ENCODE measurements at regions not wholly inside any gene's neighbourhood (a gene's known extent, or its start where the extent isn't known, plus 50 kb on each side); places are given as distances from the start of the nearest gene placed in this dataset.

GRCh38 chr5:88507261-88507660 lies 238.6 kb upstream of the TMEM161B start:
- POLR2A ChIA-PET = interaction anchor here (1.2 to 1.4 kb wide), 2 partner anchors 153 to 168 kb away, joined by 5 to 6 read pairs; no protein-coding TSS in a partner anchor
- TF ChIP-seq LEF1 (IDR thresholded peaks at IDR 0.05; ENCODE audit: borderline replicate concordance) (no peak), HDGF (IDR thresholded peaks at IDR 0.05; ENCODE audit: borderline replicate concordance) (no peak), CTBP1 (IDR thresholded peaks at IDR 0.05; ENCODE audit: borderline replicate concordance) (no peak), ZNF384 (IDR thresholded peaks at IDR 0.05) (no peak), SUZ12 (IDR thresholded peaks at IDR 0.05) (no peak), NFRKB (IDR thresholded peaks at IDR 0.05) (no peak), ARNT (IDR thresholded peaks at IDR 0.05) (no peak), L3MBTL2 (conservative IDR thresholded peaks at IDR 0.05) (no peak), TARDBP (IDR thresholded peaks at IDR 0.05) (no peak), FOXM1 (IDR thresholded peaks at IDR 0.05; ENCODE audit: borderline replicate concordance) (no peak), BHLHE40 (IDR thresholded peaks at IDR 0.05; ENCODE audit: borderline replicate concordance) (no peak), SP1 (IDR thresholded peaks at IDR 0.05) (no peak), FOXA1 (IDR thresholded peaks at IDR 0.05) (no peak), FOXK2 (IDR thresholded peaks at IDR 0.05) (no peak)
- TF ChIP-seq, protein P1, sequence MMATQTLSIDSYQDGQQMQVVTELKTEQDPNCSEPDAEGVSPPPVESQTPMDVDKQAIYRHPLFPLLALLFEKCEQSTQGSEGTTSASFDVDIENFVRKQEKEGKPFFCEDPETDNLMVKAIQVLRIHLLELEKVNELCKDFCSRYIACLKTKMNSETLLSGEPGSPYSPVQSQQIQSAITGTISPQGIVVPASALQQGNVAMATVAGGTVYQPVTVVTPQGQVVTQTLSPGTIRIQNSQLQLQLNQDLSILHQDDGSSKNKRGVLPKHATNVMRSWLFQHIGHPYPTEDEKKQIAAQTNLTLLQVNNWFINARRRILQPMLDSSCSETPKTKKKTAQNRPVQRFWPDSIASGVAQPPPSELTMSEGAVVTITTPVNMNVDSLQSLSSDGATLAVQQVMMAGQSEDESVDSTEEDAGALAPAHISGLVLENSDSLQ (IDR thresholded peaks at IDR 0.05) = no peak
- CTCF ChIA-PET = no interaction called here
- no peak for DNase-seq (ENCODE audit: extremely low spot score)

GRCh38 chr5:88503406-88503805 lies 234.8 kb upstream of the TMEM161B start:
- no peak for DNase-seq (ENCODE audit: extremely low spot score)
- ChIA-PET POLR2A (no interaction called here), CTCF (interaction anchor here (0.7 to 0.9 kb wide), 2 partner anchors 10 to 11 kb away, joined by 3 to 8 read pairs; no protein-coding TSS in a partner anchor)
- TF ChIP-seq NFRKB (IDR thresholded peaks at IDR 0.05) = no peak
- no peak for TF ChIP-seq FOXK2 (IDR thresholded peaks at IDR 0.05)
- TF ChIP-seq TARDBP (IDR thresholded peaks at IDR 0.05) = no peak
- no peak for TF ChIP-seq SUZ12 (IDR thresholded peaks at IDR 0.05)
- TF ChIP-seq FOXM1 (IDR thresholded peaks at IDR 0.05; ENCODE audit: borderline replicate concordance) = no peak
- no peak for TF ChIP-seq BHLHE40 (IDR thresholded peaks at IDR 0.05; ENCODE audit: borderline replicate concordance)
- TF ChIP-seq ZNF384 (IDR thresholded peaks at IDR 0.05) = no peak
- TF ChIP-seq CTBP1 (IDR thresholded peaks at IDR 0.05; ENCODE audit: borderline replicate concordance) = no peak
- TF ChIP-seq LEF1 (IDR thresholded peaks at IDR 0.05; ENCODE audit: borderline replicate concordance) = no peak

DNA sequence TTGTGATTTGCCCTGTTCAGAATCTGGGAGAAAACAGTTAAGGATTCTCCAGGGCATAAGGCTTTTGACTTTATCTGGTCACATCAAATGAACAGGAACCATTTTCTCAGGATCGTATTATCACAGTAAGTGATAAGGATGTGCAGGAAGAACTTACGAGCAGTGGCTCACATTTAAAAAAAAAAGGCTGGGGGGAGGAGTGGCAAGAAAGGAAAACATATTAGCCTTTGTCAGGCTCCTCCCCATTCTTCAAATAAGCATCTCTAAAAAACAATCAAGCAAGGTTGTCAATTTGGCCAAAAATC lies 234.3 kb upstream of the TMEM161B start:
- TF ChIP-seq HDGF (IDR thresholded peaks at IDR 0.05; ENCODE audit: borderline replicate concordance) (no peak), FOXK2 (IDR thresholded peaks at IDR 0.05) (no peak), SP1 (IDR thresholded peaks at IDR 0.05) (no peak), BHLHE40 (IDR thresholded peaks at IDR 0.05; ENCODE audit: borderline replicate concordance) (no peak), ELF4 (IDR thresholded peaks at IDR 0.05) (no peak), CTBP1 (IDR thresholded peaks at IDR 0.05; ENCODE audit: borderline replicate concordance) (no peak), ZNF384 (IDR thresholded peaks at IDR 0.05) (no peak), LEF1 (IDR thresholded peaks at IDR 0.05; ENCODE audit: borderline replicate concordance) (no peak), ARNT (IDR thresholded peaks at IDR 0.05) (no peak), L3MBTL2 (conservative IDR thresholded peaks at IDR 0.05) (no peak), NFRKB (IDR thresholded peaks at IDR 0.05) (no peak), SUZ12 (IDR thresholded peaks at IDR 0.05) (no peak), TARDBP (IDR thresholded peaks at IDR 0.05) (no peak), FOXM1 (IDR thresholded peaks at IDR 0.05; ENCODE audit: borderline replicate concordance) (no peak)
- TF ChIP-seq, protein P1 (IDR thresholded peaks at IDR 0.05) = no peak
- POLR2A ChIA-PET = no interaction called here
- DNase-seq (ENCODE audit: extremely low spot score) = no peak
- CTCF ChIA-PET = interaction anchor here (0.7 to 0.9 kb wide), 2 partner anchors 10 to 12 kb away, joined by 3 to 8 read pairs; no protein-coding TSS in a partner anchor

- POLR2A ChIA-PET = interaction anchor here (0.8 kb wide), 1 partner anchor 172 kb away, joined by 5 read pairs; no protein-coding TSS in a partner anchor
- DNase-seq (ENCODE audit: extremely low spot score) = no peak
- CTCF ChIA-PET = interaction anchor here (0.9 kb wide), 1 partner anchor 11 kb away, joined by 8 read pairs; no protein-coding TSS in a partner anchor
- no peak for TF ChIP-seq ZNF384 (IDR thresholded peaks at IDR 0.05)
- TF ChIP-seq CTBP1 (IDR thresholded peaks at IDR 0.05; ENCODE audit: borderline replicate concordance) = no peak
- no peak for TF ChIP-seq SUZ12 (IDR thresholded peaks at IDR 0.05)
- TF ChIP-seq SP1 (IDR thresholded peaks at IDR 0.05) = no peak
- TF ChIP-seq, protein P1 (IDR thresholded peaks at IDR 0.05) = no peak
- no peak for TF ChIP-seq ELF4 (IDR thresholded peaks at IDR 0.05)
- TF ChIP-seq L3MBTL2 (conservative IDR thresholded peaks at IDR 0.05) = no peak
- no peak for TF ChIP-seq FOXA1 (IDR thresholded peaks at IDR 0.05)
- no peak for TF ChIP-seq LEF1 (IDR thresholded peaks at IDR 0.05; ENCODE audit: borderline replicate concordance)
- no peak for TF ChIP-seq NFRKB (IDR thresholded peaks at IDR 0.05)
- TF ChIP-seq BHLHE40 (IDR thresholded peaks at IDR 0.05; ENCODE audit: borderline replicate concordance) = no peak
- no peak for TF ChIP-seq TARDBP (IDR thresholded peaks at IDR 0.05)
- TF ChIP-seq FOXK2 (IDR thresholded peaks at IDR 0.05) = no peak
- no peak for TF ChIP-seq FOXM1 (IDR thresholded peaks at IDR 0.05; ENCODE audit: borderline replicate concordance)
- TF ChIP-seq ARNT (IDR thresholded peaks at IDR 0.05) = no peak
- TF ChIP-seq HDGF (IDR thresholded peaks at IDR 0.05; ENCODE audit: borderline replicate concordance) = no peak
These were observed 233.8 kb upstream of the TMEM161B start for GRCh38 chr5:88502179-88503040.

DNA sequence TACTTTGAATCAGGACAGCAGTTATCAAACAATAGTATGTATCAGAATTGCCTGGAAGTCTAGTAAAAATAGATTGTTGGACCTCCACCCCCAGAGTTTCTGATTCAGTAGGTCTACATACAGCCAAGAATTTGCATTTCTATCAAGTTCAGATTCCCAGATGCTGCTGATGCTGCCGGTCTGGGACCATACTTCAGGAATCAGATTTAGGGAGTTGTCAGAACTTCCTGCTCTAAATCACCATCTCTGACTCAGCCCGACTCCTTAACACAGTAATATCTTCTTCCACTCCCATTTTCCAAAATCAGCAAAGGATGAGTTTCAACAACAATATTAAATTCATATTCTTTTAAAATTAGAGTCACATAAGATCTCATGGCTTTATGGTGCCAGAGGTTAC lies 227.2 kb upstream of the TMEM161B start:
- CTCF ChIA-PET = no interaction called here
- POLR2A ChIA-PET = no interaction called here
- no peak for DNase-seq (ENCODE audit: extremely low spot score)
- no peak for TF ChIP-seq FOXM1 (IDR thresholded peaks at IDR 0.05; ENCODE audit: borderline replicate concordance)
- no peak for TF ChIP-seq LEF1 (IDR thresholded peaks at IDR 0.05; ENCODE audit: borderline replicate concordance)
- no peak for TF ChIP-seq SUZ12 (IDR thresholded peaks at IDR 0.05)
- TF ChIP-seq BHLHE40 (IDR thresholded peaks at IDR 0.05; ENCODE audit: borderline replicate concordance) = no peak

Measured in HEK293T (cell line).